Progenitor cell of endocrine pancreas (in vitro differentiated cells): ENCODE measurements at regions not wholly inside any gene's neighbourhood (a gene's known extent, or its start where the extent isn't known, plus 50 kb on each side); places are given as distances from the start of the nearest gene placed in this dataset.

Source experiments
- DNase-seq: peaks from one replicate; pipeline ENCODE4 v3.0.0; 2021; ENCODE audit warnings: low spot score; ENCODE audit not compliant: unreplicated experiment
- H3K27ac Mint-ChIP-seq: 2 replicates; pipeline ENCODE4 v1.8.0; 2021; ENCODE audit warnings: mild to moderate bottlenecking, moderate library complexity, mixed read lengths
- H3K27me3 Mint-ChIP-seq: 2 replicates; pipeline ENCODE4 v1.8.0; 2021; ENCODE audit warnings: mixed read lengths
- H3K36me3 Mint-ChIP-seq: 2 replicates; pipeline ENCODE4 v1.8.0; 2022; ENCODE audit warnings: mixed read lengths; ENCODE audit not compliant: insufficient read depth
- H3K4me1 Mint-ChIP-seq: 2 replicates; pipeline ENCODE4 v1.8.0; 2021; ENCODE audit warnings: low read depth, mixed read lengths
- H3K4me3 Mint-ChIP-seq: 2 replicates; pipeline ENCODE4 v1.8.0; 2021; ENCODE audit warnings: low read depth, mild to moderate bottlenecking, moderate library complexity, mixed read lengths
- H3K9me3 Mint-ChIP-seq: 2 replicates; pipeline ENCODE4 v1.8.0; 2021; ENCODE audit warnings: low read depth, mixed read lengths
- CTCF ChIP-seq: fragments of 200-600 bp; sonication (generic); IDR thresholded peaks from one replicate; pipeline ENCODE4 v1.5.0; 2021; ENCODE audit warnings: antibody characterized with exemption, mild to moderate bottlenecking; ENCODE audit not compliant: unreplicated experiment

GRCh38 chr15:53831907-53832770, 72.7 kb upstream of the WDR72 start:
- Mint-ChIP-seq H3K27me3 (no peaks in the 10 kb centered on the region), H3K4me1 (peaks cover 60% of the 10 kb centered on the region), H3K9me3 (peaks cover 18% of the 10 kb centered on the region), H3K4me3 (peak overlapping the region; percentile 4), H3K36me3 (peaks cover 20% of the 10 kb centered on the region), H3K27ac (peak overlapping the region; percentile 92)
- no peak for DNase-seq
- no peak for TF ChIP-seq CTCF

GRCh38 chr15:53830707-53831386, 71.4 kb upstream of the WDR72 start:
- no peak for TF ChIP-seq CTCF
- H3K27ac Mint-ChIP-seq: peak overlapping the region; percentile 96
- peaks cover 25% of the 10 kb centered on the region for H3K36me3 Mint-ChIP-seq
- peaks cover 24% of the 10 kb centered on the region for H3K9me3 Mint-ChIP-seq
- H3K4me3 Mint-ChIP-seq: peak overlapping the region; percentile 54
- DNase-seq: peak; percentile 39
- no peaks in the 10 kb centered on the region for H3K27me3 Mint-ChIP-seq
- peaks cover 49% of the 10 kb centered on the region for H3K4me1 Mint-ChIP-seq

GRCh38 chr15:53829923-53830459, 70.5 kb upstream of the WDR72 start:
- H3K27me3 Mint-ChIP-seq: no peaks in the 10 kb centered on the region
- no peak for DNase-seq
- H3K36me3 Mint-ChIP-seq: peaks cover 27% of the 10 kb centered on the region
- peaks cover 44% of the 10 kb centered on the region for H3K4me1 Mint-ChIP-seq
- no peak for TF ChIP-seq CTCF
- peak overlapping the region; percentile 96 for H3K27ac Mint-ChIP-seq
- no peak overlapping the region for H3K4me3 Mint-ChIP-seq
- H3K9me3 Mint-ChIP-seq: peaks cover 24% of the 10 kb centered on the region

GRCh38 chr15:53829471-53829870, 70.0 kb upstream of the WDR72 start:
- no peak for TF ChIP-seq CTCF
- Mint-ChIP-seq H3K4me3 (no peak overlapping the region), H3K36me3 (peaks cover 32% of the 10 kb centered on the region), H3K27me3 (no peaks in the 10 kb centered on the region), H3K9me3 (peaks cover 24% of the 10 kb centered on the region), H3K4me1 (peaks cover 39% of the 10 kb centered on the region), H3K27ac (peak overlapping the region; percentile 96)
- DNase-seq: no peak

GRCh38 chr15:53827355-53827754, 67.9 kb upstream of the WDR72 start:
- H3K4me1 Mint-ChIP-seq: peaks cover 24% of the 10 kb centered on the region
- peaks cover 44% of the 10 kb centered on the region for H3K36me3 Mint-ChIP-seq
- no peak for TF ChIP-seq CTCF
- no peak overlapping the region for H3K4me3 Mint-ChIP-seq
- peaks cover 32% of the 10 kb centered on the region for H3K9me3 Mint-ChIP-seq
- no peak for DNase-seq
- no peak overlapping the region for H3K27ac Mint-ChIP-seq
- H3K27me3 Mint-ChIP-seq: no peaks in the 10 kb centered on the region
